HG03025 (cell line): ENCODE measurements at regions not wholly inside any gene's neighbourhood (a gene's known extent, or its start where the extent isn't known, plus 50 kb on each side); places are given as distances from the start of the nearest gene placed in this dataset.

Source experiments
- ATAC-seq: cut with Tn5 transposase; IDR thresholded peaks from one replicate; pipeline ENCODE4 v1.9.1; 2021; ENCODE audit warnings: mild to moderate bottlenecking, moderate library complexity; ENCODE audit not compliant: unreplicated experiment, low FRiP score

DNA sequence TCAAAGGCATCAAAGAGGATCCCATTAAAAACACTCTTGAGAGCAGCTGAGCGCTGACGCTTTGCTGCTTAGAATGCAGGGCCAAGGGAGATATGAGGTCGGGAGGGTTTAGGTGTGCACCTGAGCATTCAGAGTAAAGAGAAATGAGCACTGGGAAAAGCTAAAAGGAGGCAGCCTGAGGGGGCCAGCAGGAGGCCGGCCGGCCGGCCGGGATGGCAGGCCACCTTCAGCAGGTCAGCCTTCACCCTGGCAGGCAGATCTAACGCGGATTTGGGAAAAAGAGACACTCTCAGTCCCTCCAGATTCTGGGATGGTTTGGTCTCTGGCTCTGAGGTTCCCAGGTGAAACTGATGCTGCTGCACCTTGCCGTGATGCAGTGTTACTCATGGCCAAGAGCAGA lies 393.5 kb downstream of the TRIML1 start:
- ATAC-seq = no peak

- ATAC-seq = no peak
Observed at GRCh38 chr4:188534297-188534696, 395.1 kb downstream of the TRIML1 start.

GRCh38 chr4:188534917-188535316 lies 395.7 kb downstream of the TRIML1 start:
- ATAC-seq = no peak

DNA sequence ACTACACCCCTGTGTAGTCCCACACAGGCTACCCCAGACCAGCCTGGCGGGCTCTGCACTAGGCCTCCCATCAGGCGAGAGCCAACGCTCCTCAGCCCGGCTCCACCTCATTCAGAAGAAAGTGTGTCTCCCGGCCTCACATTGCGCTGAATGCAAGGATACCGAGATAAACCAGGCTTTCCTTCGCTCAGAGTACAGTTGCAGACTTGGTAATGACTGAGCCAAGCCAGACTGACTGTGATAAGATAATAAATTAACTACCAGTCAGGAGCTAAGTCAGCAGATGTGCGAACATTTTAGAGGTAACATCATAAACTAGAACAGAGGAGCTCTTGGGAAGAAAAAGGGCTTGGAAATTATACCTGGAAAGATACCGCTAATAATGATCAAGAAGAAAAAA lies 397.6 kb downstream of the TRIML1 start:
- ATAC-seq = no peak

GRCh38 chr4:188550296-188550695 lies 411.1 kb downstream of the TRIML1 start:
- ATAC-seq = no peak

GRCh38 chr4:188551156-188551555 lies 411.9 kb downstream of the TRIML1 start:
- ATAC-seq = no peak

DNA sequence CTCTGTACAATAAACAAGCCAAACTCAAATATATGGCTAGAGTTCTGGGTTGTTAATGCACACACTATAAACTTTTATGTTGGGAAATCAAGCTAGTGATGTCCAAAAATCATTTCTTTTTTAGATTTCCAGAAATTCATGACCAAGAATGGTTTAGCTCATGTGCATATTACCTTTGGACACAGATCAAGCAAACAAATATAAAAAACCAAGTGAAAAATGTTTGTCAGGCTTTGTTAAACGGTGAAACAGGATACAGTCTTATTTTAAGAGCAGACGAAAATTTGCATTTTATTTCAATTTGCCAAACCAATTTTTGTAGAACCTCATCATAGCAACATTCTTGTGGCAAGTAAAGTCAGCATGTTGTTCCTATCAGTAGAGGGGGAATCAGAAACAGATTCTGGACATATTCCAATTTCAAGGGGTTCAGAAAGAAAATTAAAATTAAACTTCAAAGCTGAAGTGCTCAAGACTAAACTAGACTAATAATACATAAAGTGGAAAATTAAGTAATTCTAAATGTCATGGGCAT lies 413.6 kb downstream of the TRIML1 start:
- no peak for ATAC-seq

DNA sequence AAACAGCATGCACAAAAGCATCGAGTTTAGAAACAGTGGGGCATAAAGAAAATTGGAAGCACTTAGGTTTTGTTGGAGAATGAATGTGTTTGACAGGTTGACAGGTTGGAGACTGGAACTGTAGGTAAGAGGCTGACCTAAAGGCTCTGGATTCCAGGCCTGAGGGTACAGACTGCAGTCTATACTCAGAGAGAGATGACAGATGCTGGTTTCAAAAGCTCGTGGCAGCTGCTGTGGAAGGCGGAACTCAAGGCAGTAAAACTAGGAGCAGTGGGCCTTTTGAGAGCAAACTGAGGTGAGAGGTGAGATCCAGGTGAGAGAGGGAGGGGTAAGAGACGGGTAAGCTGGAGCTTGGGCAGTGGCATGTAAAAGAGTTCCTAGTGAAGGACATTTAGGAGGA lies 415.2 kb downstream of the TRIML1 start:
- no peak for ATAC-seq

- no peak for ATAC-seq
Observed at GRCh38 chr4:188573104-188573503, 433.9 kb downstream of the TRIML1 start.

- no peak for ATAC-seq
Observed at GRCh38 chr4:188578657-188579056, 439.4 kb downstream of the TRIML1 start.

- ATAC-seq = no peak
Observed at GRCh38 chr4:188596021-188596420, 456.8 kb downstream of the TRIML1 start.

GRCh38 chr4:188603646-188604045 lies 464.4 kb downstream of the TRIML1 start:
- ATAC-seq = no peak

DNA sequence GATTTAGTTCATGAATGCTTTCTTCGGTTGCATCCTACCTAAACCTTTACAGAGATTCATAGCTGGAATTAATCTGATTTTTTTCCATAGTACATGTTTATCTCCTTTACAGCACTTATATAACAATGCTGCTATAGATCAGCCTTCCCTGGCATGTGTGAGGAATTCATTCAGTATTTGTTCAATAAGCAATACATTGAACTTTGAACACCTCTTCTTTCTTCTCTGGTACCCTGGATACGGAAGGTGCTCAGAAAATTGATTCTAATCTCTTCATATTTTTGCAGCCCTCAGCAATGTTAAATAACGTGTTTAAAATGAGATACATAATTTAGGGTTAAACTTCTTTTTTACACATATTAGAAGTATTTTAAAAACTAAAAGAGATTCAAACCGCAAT lies 467.4 kb downstream of the TRIML1 start:
- ATAC-seq = no peak

GRCh38 chr4:188611143-188611542 lies 471.9 kb downstream of the TRIML1 start:
- ATAC-seq = no peak

GRCh38 chr4:188612659-188613058 lies 473.4 kb downstream of the TRIML1 start:
- no peak for ATAC-seq

DNA sequence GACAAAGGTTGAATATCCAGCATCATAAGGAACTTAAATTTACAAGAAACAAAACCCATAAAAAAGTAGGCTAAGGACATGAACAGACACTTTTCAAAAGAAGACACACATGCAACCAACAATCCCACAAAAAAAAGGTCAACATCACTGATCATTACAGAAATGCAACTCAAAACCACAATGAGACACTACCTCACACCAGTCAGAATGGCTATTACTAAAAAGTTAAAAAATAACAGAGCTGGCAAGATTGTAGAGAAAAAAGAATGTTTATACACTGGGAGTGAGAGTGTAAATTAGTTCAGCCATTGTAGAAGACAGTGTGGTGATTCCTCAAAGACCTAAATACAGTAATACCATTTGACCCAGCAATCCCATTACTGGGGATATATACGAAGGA lies 474.7 kb downstream of the TRIML1 start:
- ATAC-seq = no peak

DNA sequence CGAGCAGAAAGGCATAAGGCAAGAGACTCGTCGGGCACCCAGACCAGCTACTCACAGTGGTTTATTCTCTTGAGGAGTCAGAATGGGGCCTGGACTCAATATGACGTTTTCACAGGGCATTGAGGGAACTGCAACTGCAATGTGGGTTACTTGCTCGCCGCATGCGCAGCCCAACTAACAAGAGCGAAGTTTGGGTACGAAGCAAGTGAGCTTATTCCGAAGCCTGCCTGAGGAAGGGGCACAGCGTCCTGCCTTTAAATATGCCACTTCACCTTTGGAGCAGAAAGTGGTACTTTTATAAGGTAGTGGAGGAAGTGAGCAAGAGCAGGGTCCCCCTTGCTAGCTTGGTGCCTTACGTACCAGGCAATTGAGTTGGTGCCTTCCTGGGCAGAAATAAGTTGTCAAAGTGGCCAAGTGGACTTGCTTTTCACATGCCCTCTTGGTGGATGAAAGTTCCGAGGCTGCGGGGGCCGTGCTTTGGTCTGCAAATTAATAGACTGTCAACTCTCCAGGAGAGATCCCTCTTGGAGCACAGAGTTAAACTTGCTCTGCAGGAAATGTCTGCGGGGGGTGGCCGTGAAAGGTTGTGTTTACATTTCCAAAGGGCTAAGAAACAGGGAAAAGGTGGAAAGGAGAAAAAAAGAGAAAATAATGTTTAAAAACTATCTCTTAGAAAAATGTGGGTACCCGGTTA lies 480.4 kb downstream of the TRIML1 start:
- no peak for ATAC-seq

GRCh38 chr4:188620608-188621007 lies 481.4 kb downstream of the TRIML1 start:
- ATAC-seq = no peak

- ATAC-seq = no peak
Observed at GRCh38 chr4:188623314-188623854, 484.1 kb downstream of the TRIML1 start.

GRCh38 chr4:188624370-188624769 lies 485.1 kb downstream of the TRIML1 start:
- no peak for ATAC-seq

DNA sequence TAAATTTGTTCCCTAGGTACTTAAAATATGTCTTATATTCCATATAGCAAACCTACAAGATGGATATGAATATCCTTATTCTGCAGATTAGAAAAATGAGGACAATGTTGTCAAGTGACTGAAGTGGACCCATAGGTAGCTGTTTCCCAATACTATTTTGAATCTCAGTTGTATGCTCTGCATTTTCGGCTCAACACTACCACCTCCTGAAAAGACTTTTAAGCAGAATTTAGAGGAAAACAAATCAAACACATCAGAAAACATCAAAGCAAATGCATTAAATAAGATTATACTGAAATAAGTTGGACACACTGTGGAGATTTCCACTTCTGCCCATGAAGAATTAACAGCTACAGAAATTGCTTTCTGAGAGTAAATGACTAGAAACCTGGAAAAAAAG lies 488.7 kb downstream of the TRIML1 start:
- no peak for ATAC-seq

- ATAC-seq = no peak
Observed at GRCh38 chr4:188639479-188640100, 500.3 kb downstream of the TRIML1 start.
